PC-9 (cell line): ENCODE measurements at regions not wholly inside any gene's neighbourhood (a gene's known extent, or its start where the extent isn't known, plus 50 kb on each side); places are given as distances from the start of the nearest gene placed in this dataset.

Experiments used
- CTCF ChIP-seq: fragments of 200-600 bp; sonication (generic); conservative IDR thresholded peaks from 2 replicates; pipeline ENCODE4 v1.6.1; 2017; ENCODE audit warnings: mixed run types, antibody characterized with exemption, mild to moderate bottlenecking, moderate library complexity
- EZH2 ChIP-seq: fragments of 200-600 bp; sonication (generic); IDR thresholded peaks from 2 replicates; pipeline ENCODE4 v1.8.0; 2017; ENCODE audit warnings: antibody characterized with exemption, low read depth

GRCh38 chr5:6926491-6927038 is 213.3 kb downstream of the TENT4A start:
- TF ChIP-seq CTCF (no peak), EZH2 (no peak)
